Fibroblast of pulmonary artery (primary cell): ENCODE measurements at regions not wholly inside any gene's neighbourhood (a gene's known extent, or its start where the extent isn't known, plus 50 kb on each side); places are given as distances from the start of the nearest gene placed in this dataset.

Experiments used
- DNase-seq: peaks from one replicate; pipeline ENCODE4 v3.0.0-alpha.2; 2010; ENCODE audit warnings: low read depth
- H3K4me3 ChIP-seq: replicated peaks from 2 replicates; pipeline ENCODE4 v1.5.1; 2011; ENCODE audit warnings: low read depth, mild to moderate bottlenecking, control low read depth, low read length, moderate library complexity
- CTCF ChIP-seq: IDR thresholded peaks from 2 replicates; pipeline ENCODE4 v1.5.1; 2011; ENCODE audit warnings: mild to moderate bottlenecking, control low read depth, low read length, inconsistent platforms; ENCODE audit errors: missing control alignments

- no peak overlapping the region for H3K4me3 ChIP-seq
- no peak for TF ChIP-seq CTCF
- DNase-seq = no peak
Observed at GRCh38 chr2:187996630-187997029, 295.0 kb upstream of the GULP1 start.

- no peak overlapping the region for H3K4me3 ChIP-seq
- no peak for DNase-seq
- no peak for TF ChIP-seq CTCF
Observed at GRCh38 chr2:188000189-188000588, 291.5 kb upstream of the GULP1 start.

GRCh38 chr2:188003800-188004199 lies 287.9 kb upstream of the GULP1 start:
- no peak overlapping the region for H3K4me3 ChIP-seq
- no peak for DNase-seq
- no peak for TF ChIP-seq CTCF

- DNase-seq = no peak
- TF ChIP-seq CTCF = no peak
Observed at GRCh38 chr2:188013767-188014166, 277.9 kb upstream of the GULP1 start.

GRCh38 chr2:188016917-188017316 lies 274.8 kb upstream of the GULP1 start:
- TF ChIP-seq CTCF = no peak
- DNase-seq = no peak
- H3K4me3 ChIP-seq = no peak overlapping the region

More at GRCh38 chr2:188013767-188014166, 277.9 kb upstream of the GULP1 start:
- no peak overlapping the region for H3K4me3 ChIP-seq

- no peak for TF ChIP-seq CTCF
- no peak for DNase-seq
- no peak overlapping the region for H3K4me3 ChIP-seq
Observed at GRCh38 chr2:188022389-188022788, 269.3 kb upstream of the GULP1 start.

- DNase-seq = no peak
- no peak overlapping the region for H3K4me3 ChIP-seq
- no peak for TF ChIP-seq CTCF
Observed at GRCh38 chr2:188023035-188023434, 268.6 kb upstream of the GULP1 start.
